GOT3 (cell line): ENCODE measurements at regions not wholly inside any gene's neighbourhood (a gene's known extent, or its start where the extent isn't known, plus 50 kb on each side); places are given as distances from the start of the nearest gene placed in this dataset.
"Not testable (repeated sequence)": the region's sequence is repeated elsewhere in the genome, so short reads cannot be mapped to it uniquely, and the experiment has no call there.

Source experiments
- DNase-seq: peaks from one replicate; lab custom pipeline; 2025; ENCODE audit warnings: mixed read lengths; lab: John Stamatoyannopoulos, UW

GRCh38 chr1:56120021-56120420, 459.3 kb downstream of the PLPP3 start:
- DNase-seq: no peak

DNA sequence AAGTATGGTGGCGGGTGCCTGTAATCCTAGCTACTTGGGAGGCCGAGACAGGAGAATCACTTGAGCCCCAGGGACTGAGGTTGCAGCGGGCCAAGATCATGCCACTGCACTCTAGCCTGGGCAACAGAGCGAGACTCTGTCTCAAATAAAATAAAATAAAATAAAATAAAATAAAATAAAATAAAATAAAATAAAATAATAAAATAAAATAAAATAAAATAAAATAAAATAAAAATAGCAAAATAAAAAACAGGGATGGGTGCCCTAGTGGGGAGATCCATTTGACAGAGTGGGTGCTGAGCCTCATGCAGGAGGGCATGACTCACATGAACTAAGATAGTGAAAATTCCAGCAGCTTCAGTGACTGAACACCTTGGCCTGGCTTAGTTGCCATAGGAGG, 460.7 kb downstream of the PLPP3 start:
- not testable (repeated sequence) for DNase-seq

DNA sequence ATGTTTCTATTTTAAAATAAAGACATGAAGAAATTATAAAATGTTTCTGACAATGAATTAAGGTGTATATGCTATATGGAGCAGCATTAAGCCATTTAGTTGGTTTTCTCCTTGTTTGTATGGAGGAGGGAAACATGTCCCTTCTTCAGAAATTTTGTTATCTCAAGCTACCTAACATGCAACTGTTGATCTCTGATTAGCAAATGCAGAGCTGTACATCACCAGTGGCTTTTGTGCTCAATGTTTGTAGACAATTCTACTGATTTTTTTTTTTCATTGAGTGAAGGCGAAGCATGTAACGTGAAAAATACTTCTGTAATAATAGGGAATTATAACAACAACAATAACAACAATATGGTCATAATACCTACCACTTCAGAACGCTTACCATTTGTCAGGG, 463.7 kb downstream of the PLPP3 start:
- no peak for DNase-seq

- DNase-seq: no peak
Observed at GRCh38 chr1:56113679-56114078, 465.7 kb downstream of the PLPP3 start.

DNA sequence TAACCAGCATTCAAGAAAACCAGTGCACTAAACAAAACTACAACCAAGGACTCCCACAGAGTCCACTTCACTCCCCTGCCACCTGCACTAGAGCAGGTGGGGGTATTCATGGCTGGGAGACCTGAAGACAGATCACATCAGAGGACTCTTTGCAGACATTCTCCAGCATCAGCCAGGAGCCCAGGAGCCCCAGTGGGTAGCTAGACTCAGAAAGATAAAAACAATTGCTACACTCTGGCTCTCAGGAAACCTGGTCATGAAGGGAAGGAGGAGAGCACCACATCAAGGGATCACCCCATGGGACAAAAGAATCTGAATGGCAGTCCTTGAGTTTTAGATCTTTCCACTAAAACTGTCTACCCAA, 472.1 kb downstream of the PLPP3 start:
- no peak for DNase-seq

DNA sequence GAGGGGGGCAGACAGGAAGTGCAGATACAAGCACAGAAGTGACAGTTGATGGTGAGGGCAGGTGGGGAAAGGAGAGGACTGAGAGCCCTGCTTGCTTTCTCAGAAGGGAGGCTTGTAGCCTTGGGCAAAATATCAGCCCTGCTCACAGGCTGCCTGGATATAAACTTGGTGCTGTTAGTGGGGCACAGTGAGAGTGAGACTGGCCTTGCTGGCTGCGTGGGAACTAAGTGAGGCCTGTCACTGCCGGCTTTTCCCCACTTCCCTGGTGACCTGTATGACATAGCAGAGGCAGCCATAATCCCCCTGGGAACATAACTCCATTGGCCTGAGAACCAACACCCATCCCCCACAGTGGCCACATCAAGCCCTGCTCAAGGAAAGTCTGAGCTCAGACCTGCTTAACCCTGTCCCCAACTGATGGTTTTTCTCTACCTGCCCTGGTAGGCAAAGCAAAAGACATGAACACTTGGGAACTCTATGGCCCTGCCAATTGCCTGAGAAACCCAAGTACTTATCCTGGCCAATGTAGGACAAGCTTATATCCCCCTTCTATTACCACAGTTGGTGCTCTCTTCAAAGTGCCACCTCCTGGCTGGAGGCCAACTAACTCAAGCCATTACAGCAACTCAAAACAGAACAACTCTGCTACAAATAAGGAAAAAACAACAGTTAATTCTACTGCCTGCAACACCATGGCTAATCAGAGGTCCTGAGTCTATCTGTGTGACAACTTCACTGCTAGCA, 472.7 kb downstream of the PLPP3 start:
- DNase-seq: no peak

GRCh38 chr1:56105397-56105796, 474.0 kb downstream of the PLPP3 start:
- DNase-seq: no peak

DNA sequence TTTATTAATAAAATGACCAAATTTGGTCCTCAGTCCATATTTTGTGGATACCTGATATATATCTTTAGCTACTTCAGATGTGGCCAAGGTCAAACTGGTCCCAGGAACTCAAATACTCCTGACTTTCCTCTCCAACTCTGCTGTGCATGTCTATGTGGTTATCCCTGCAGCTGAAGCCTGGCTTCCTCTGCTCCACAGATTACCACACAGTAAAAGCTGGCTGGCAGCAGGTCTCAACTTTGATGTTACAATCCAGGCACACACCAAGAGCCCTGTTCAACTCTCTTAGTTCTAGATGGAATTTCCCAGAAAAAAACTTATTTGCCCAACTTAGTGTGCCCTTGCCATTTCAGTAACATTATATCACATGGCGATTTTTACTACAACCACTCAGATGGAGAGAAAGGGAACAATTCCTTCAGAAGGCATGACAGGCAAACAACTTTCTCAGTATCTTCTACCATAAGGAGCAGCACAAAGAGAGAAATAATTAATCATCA, 479.5 kb downstream of the PLPP3 start:
- DNase-seq: no peak

DNA sequence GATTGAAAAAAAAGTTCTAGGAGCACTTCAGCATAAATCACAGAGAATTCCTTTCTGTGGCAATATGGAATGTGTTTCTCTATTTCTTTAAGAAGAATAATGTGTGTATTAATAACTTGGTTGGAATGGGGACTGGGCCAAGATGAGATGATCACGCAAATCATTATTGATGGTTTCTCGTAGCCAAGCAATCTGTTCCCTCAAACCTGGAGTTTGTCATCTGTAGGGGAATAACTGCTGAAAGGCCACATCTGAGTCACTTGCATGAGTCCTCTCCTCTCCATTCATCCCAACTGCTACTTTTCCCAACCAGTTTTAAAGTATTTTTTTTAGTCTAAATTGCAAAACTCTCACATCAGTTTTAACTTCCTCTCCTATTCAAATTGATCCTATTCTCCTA, 480.4 kb downstream of the PLPP3 start:
- DNase-seq: no peak

DNA sequence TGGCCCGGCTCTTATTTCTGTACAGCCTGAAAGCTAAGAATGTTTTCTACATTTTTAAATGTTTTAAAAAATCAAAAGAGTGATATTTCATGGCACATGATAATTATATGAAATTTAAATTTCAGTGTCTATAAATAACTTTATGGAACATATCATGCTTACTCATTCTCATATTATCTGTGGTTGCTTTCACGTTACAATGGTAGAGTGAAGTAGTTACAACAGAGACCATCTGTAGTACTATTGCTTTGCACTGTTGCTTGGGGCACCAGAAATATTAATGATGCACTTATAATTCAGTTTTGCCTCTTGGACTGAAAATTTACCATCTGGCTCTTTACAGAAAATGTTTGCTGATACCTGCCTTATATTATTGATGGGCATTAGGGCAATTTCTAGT, 481.6 kb downstream of the PLPP3 start:
- DNase-seq: no peak

- DNase-seq: no peak
Observed at GRCh38 chr1:56095696-56096665, 483.4 kb downstream of the PLPP3 start.

DNA sequence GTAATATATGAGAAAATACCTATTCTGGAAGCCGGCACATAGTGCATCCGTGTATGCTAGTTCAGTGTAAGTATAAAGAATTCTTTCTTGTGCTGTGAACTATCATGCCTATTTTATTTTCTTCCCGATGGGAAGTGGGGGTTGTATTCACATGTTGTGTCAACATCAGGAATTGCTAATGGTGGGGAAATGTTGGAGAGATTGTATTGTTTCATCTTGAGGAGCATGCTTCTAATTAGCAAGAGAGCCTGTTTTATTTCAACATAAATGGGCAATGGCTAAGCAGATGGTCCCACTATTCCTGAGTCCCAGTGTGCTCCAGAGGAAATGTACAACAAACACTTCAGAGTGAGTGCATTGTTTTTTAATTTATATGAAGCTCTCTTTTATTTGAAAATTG, 485.2 kb downstream of the PLPP3 start:
- DNase-seq: no peak

DNA sequence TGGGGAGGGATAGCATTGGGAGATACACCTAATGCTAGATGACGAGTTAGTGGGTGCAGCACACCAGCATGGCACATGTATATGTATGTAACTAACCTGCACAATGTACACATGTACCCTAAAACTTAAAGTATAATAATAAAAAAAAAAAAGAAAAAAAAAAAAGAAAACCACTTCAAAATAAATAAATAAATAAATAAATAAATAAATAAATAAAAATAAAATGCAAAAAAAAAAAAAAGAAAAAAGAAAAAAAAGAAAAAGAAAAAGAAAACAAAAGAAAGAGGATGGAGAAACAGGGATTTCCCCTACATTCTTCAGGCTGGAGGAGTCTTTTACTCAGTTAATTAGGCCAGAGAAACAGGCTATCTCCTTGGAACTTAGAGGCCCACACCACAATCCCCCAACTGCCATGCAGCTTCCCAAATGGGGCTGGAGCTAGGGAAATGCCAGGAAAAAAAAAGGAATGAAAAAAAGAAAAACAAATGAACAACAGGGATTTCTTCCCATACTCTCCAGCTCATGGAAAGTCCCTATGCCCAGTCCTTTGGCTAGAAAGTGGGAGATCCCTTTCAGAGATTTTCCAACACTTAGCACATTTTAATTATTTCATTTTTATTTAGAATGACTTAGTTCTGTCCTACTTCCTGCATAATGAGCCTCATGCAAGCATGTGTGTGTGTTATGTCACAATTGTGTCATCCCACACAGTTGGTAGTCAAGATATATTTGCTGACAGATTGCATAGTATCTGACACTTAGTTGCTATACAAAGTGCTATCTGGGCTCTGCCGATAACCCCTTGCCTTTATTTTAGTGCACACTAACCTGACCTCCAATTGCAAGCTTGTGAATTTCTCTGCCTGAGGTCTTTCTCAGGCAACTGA, 486.4 kb downstream of the PLPP3 start:
- no peak for DNase-seq

DNA sequence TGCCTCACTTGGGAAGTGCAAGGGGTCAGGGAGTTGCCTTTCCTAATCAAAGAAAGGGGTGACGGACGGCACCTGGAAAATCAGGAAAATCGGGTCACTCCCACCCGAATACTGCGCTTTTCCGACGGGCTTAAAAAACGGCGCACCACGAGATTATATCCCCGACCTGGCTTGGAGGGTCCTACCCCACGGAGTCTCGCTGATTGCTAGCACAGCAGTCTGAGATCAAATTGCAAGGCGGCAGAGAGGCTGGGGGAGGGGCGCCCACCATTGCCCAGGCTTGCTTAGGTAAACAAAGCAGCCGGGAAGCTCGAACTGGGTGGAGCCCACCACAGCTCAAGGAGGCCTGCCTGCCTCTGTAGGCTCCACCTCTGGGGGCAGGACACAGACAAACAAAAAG, 489.5 kb downstream of the PLPP3 start:
- DNase-seq: not testable (repeated sequence)

DNA sequence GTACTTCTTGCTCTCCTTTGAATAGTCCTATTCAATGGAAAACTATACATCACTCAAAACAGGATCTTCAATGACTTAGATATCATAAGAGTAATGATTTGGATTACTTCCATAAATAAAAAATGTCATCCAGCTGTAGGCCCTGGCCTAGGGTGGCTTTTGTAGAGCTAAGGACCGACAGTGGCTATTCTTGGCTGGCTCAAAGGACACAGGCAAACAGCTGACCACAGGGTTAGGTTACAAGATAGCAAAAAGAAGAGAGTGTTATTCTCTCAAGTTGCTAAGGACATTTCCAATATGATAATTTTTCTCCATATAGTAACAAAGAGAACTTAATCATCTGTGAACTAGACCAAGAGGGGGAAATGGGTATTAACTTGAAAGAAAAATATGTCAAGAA, 495.1 kb downstream of the PLPP3 start:
- no peak for DNase-seq

DNA sequence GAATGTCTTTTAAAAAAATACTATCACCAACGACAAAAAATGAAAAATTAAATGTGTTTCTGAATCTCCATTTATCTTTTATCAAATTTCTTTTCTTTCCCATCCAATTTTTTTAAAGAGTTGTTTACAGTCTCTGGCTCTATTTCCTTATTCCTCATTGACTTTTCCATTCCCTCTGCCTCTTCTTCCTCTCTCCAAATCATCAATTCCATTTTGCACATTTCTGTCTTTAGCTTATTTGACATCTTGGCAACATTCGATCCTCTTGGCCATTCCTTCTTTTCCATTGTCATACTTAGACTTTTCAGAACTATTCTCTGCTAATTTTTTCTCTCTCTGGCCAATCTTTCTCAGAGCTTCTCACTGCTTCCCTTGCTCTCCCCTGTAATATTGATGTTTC, 497.6 kb downstream of the PLPP3 start:
- DNase-seq: no peak

GRCh38 chr1:56081173-56081572, 498.2 kb downstream of the PLPP3 start:
- DNase-seq: no peak

DNA sequence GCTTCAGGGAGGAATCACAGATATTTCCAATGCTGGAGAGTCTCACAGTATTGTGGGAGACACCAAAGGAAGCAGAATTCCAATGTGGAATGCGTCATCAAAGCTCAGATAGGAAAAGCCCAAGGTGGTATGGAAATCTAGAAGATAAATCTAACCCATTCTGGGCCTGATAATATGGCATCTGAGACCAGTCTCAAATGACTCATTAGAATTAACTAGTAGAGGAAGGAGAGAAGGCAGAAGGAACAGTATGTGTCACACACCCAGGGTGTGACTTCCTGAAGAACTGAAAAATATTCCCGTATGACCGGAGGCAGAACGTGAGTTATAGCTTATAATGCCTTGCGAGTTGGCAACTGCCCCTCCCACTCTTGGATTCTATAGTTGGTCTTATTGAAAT, 499.2 kb downstream of the PLPP3 start:
- no peak for DNase-seq

DNA sequence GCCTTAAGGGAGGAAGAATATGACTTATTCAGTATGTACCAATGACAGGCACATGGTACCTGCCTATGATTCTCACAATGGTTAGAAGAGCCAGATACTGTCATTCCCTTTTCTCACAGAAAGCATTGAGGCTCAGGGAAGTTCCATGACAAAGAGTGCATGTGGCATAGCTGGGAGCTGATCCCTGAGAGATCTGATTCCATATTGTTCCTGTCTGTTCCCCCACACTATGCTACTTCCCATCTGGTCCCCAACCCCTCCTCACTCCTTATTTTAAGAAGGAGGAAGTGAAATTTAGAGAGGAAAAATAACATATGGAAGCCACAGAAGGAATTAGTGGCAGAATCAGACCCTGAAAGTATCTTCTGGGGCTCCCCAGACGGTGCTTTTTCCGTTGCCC, 500.0 kb downstream of the PLPP3 start:
- DNase-seq: no peak

- DNase-seq: no peak
Observed at GRCh38 chr1:56077206-56077605, 502.2 kb downstream of the PLPP3 start.

DNA sequence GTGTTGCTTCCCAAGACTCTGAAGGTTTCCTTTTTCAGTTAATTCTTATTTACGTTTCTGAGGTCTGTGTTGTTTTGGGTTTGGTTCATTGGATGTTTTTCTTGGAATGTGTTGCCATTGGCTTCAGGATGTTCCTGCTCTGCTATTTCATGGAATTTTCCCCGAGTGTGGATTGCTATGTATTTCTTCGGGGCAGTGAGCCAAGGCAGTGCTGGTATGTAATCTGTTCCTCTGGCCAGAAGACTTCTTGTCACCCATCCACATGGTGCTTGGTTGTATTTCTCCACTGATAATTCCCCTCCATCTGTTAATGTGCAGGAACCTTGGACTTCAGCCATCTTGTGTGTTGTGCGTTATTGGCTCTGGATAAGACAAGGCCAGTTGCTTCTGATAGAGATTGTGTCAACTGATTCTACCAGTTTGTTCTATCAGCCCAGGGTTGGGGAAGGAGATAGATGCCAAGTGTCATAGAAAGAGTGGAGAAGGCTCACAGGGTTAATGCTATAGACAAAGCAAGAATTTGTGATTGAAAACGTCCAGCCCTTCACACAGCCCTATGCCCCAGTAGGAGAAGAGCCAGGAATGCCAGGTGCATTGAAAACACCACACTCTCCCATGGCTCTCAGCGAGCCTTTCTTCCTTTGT, 505.2 kb downstream of the PLPP3 start:
- no peak for DNase-seq

DNA sequence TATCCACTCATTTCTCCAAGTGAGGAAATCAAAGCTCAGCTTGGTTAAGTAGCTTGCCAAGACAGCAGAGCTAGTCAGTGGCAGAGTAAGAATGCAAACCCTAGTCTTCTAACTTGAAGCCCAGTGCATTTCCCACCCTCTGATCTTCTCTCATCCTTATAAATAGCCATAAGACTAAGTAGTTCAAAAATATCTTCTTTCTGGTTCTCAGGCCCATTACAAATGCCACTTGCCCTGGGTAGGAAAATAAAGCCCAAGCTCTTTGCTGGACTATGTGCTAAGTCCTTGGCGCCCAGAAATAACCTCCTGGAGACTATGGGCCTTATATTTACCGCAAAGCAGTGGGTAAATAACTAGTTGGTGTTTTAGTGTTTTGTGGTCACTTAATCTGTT, 505.8 kb downstream of the PLPP3 start:
- DNase-seq: no peak
